Gastroesophageal sphincter (tissue), 3 donors: ENCODE measurements at regions not wholly inside any gene's neighbourhood (a gene's known extent, or its start where the extent isn't known, plus 50 kb on each side); places are given as distances from the start of the nearest gene placed in this dataset.

Experiments
- EP300 ChIP-seq: sonication (generic); formaldehyde crosslinking; IDR thresholded peaks from one replicate; pipeline ENCODE4 v1.6.1; 2017; ENCODE audit warnings: antibody characterized with exemption, mild to moderate bottlenecking
- POLR2AphosphoS5 ChIP-seq: sonication (generic); formaldehyde crosslinking; IDR thresholded peaks from one replicate; pipeline ENCODE4 v1.6.1; 2017; ENCODE audit warnings: antibody characterized with exemption
- TF ChIP-seq, protein P1 (sequence below), 4 experiments: fragments of 200-600 bp in 2 of 4; fragments of 450-650 bp in 2 of 4; sonication (generic) in 1 of 4; IDR thresholded peaks; one replicate each; pipeline ENCODE4 v1.5.1; 2017 to 2019; ENCODE audit warnings: antibody characterized with exemption in 4 of 4, mild to moderate bottlenecking in 2 of 4, moderate library complexity in 2 of 4

- TF ChIP-seq, protein P1, sequence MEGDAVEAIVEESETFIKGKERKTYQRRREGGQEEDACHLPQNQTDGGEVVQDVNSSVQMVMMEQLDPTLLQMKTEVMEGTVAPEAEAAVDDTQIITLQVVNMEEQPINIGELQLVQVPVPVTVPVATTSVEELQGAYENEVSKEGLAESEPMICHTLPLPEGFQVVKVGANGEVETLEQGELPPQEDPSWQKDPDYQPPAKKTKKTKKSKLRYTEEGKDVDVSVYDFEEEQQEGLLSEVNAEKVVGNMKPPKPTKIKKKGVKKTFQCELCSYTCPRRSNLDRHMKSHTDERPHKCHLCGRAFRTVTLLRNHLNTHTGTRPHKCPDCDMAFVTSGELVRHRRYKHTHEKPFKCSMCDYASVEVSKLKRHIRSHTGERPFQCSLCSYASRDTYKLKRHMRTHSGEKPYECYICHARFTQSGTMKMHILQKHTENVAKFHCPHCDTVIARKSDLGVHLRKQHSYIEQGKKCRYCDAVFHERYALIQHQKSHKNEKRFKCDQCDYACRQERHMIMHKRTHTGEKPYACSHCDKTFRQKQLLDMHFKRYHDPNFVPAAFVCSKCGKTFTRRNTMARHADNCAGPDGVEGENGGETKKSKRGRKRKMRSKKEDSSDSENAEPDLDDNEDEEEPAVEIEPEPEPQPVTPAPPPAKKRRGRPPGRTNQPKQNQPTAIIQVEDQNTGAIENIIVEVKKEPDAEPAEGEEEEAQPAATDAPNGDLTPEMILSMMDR (IDR thresholded peaks at IDR 0.05), result no peak
- TF ChIP-seq EP300, result no peak
- no peak for TF ChIP-seq POLR2AphosphoS5
Measured at GRCh38 chr7:88629559-88629958, 129.9 kb upstream of the ZNF804B start.
